HG03521 (cell line): ENCODE measurements at regions not wholly inside any gene's neighbourhood (a gene's known extent, or its start where the extent isn't known, plus 50 kb on each side); places are given as distances from the start of the nearest gene placed in this dataset.

Experiments
- ATAC-seq: cut with Tn5 transposase; IDR thresholded peaks from one replicate; pipeline ENCODE4 v1.9.1; 2021; ENCODE audit warnings: mild to moderate bottlenecking, moderate library complexity; ENCODE audit not compliant: unreplicated experiment

GRCh38 chr10:33523236-33523792 lies 188.8 kb upstream of the NRP1 start:
- ATAC-seq = no peak

- ATAC-seq = no peak
Observed at GRCh38 chr10:33521904-33522303, 187.4 kb upstream of the NRP1 start.

GRCh38 chr10:33521062-33521461 lies 186.6 kb upstream of the NRP1 start:
- no peak for ATAC-seq

GRCh38 chr10:33520223-33520622 lies 185.8 kb upstream of the NRP1 start:
- no peak for ATAC-seq

- no peak for ATAC-seq
Observed at GRCh38 chr10:33519130-33519860, 184.8 kb upstream of the NRP1 start.

GRCh38 chr10:33510206-33510605 lies 175.7 kb upstream of the NRP1 start:
- no peak for ATAC-seq

- ATAC-seq = peak; percentile 71
Observed at GRCh38 chr10:33509231-33509831, 174.9 kb upstream of the NRP1 start.

- no peak for ATAC-seq
Observed at GRCh38 chr10:33507662-33508425, 173.4 kb upstream of the NRP1 start.

- ATAC-seq = peak; percentile 69
Observed at GRCh38 chr10:33506838-33507661, 172.6 kb upstream of the NRP1 start.

- ATAC-seq = no peak
Observed at GRCh38 chr10:33506391-33506790, 171.9 kb upstream of the NRP1 start.

- ATAC-seq = no peak
Observed at GRCh38 chr10:33501161-33501560, 166.7 kb upstream of the NRP1 start.

- ATAC-seq = no peak
Observed at GRCh38 chr10:33498391-33498891, 164.0 kb upstream of the NRP1 start.

GRCh38 chr10:33497338-33497737 lies 162.9 kb upstream of the NRP1 start:
- ATAC-seq = no peak

GRCh38 chr10:33496096-33496495 lies 161.6 kb upstream of the NRP1 start:
- ATAC-seq = no peak

GRCh38 chr10:33494694-33495265 lies 160.3 kb upstream of the NRP1 start:
- ATAC-seq = no peak

- no peak for ATAC-seq
Observed at GRCh38 chr10:33493978-33494377, 159.5 kb upstream of the NRP1 start.

GRCh38 chr10:33493497-33493896 lies 159.0 kb upstream of the NRP1 start:
- no peak for ATAC-seq

GRCh38 chr10:33492701-33493345 lies 158.4 kb upstream of the NRP1 start:
- no peak for ATAC-seq

GRCh38 chr10:33489501-33490176 lies 155.2 kb upstream of the NRP1 start:
- no peak for ATAC-seq
